ENCODE measurements at regions not wholly inside any gene's neighbourhood (a gene's known extent, or its start where the extent isn't known, plus 50 kb on each side); places are given as distances from the start of the nearest gene placed in this dataset.

DNA sequence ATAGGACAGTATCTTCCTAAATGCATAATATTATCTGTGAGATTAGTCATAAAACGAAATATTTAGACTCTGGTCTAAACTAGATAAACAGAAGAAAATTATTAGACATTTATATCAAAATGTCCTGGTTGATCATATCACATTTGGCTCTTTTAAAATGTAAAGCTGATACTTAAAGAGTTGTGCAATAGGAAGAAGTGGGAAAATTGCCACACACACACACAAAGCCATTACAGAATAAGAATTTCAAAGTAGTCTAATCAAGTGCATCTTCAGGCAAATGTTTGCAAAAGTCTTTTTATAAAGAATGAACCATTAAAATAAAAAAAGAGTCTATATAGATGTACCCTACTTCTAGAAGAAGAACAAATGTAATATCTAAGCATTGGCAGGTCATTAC, 301.7 kb downstream of the KIF2B start:
- Mint-ChIP-seq H3K27ac (ENCODE audit: unreplicated experiment) (no peak overlapping the region), H3K9me3 (ENCODE audit: unreplicated experiment) (peaks cover 44% of the 10 kb centered on the region), H3K36me3 (ENCODE audit: insufficient read depth, unreplicated experiment) (no peaks in the 10 kb centered on the region), H3K27me3 (ENCODE audit: insufficient read depth, unreplicated experiment) (no peaks in the 10 kb centered on the region), H3K4me3 (ENCODE audit: unreplicated experiment) (no peak overlapping the region), H3K4me1 (ENCODE audit: low read depth, unreplicated experiment) (no peaks in the 10 kb centered on the region)
- Histone ChIP-seq H3K36me3 (ENCODE audit: control insufficient read depth, insufficient read depth, low read length) (no peaks in the 10 kb centered on the region), H3K4me1 (no peaks in the 10 kb centered on the region), H3K27me3 (replicated peaks; ENCODE audit: control insufficient read depth, insufficient read depth, low read length) (no peaks in the 10 kb centered on the region), H3K9me3 (no peaks in the 10 kb centered on the region), H3K4me3 (ENCODE audit: low read depth, low read length) (no peak overlapping the region)
- intact Hi-C loops (cut with micrococcal nuclease; ENCODE audit: unreplicated experiment): no loop called here
- ChIA-PET CTCF (no interaction called here), POLR2A (no interaction called here)
- DNase-seq: no peak
- no TSS peak for BruUV-seq (replicated peaks)
- TF ChIP-seq, protein P1, sequence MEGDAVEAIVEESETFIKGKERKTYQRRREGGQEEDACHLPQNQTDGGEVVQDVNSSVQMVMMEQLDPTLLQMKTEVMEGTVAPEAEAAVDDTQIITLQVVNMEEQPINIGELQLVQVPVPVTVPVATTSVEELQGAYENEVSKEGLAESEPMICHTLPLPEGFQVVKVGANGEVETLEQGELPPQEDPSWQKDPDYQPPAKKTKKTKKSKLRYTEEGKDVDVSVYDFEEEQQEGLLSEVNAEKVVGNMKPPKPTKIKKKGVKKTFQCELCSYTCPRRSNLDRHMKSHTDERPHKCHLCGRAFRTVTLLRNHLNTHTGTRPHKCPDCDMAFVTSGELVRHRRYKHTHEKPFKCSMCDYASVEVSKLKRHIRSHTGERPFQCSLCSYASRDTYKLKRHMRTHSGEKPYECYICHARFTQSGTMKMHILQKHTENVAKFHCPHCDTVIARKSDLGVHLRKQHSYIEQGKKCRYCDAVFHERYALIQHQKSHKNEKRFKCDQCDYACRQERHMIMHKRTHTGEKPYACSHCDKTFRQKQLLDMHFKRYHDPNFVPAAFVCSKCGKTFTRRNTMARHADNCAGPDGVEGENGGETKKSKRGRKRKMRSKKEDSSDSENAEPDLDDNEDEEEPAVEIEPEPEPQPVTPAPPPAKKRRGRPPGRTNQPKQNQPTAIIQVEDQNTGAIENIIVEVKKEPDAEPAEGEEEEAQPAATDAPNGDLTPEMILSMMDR (IDR thresholded peaks at IDR 0.05; ENCODE audit: insufficient read depth in 1 of 2, low read depth in 1 of 2, low read length in 1 of 2, severe bottlenecking in 1 of 2, unreplicated experiment in 1 of 2): no peak

DNA sequence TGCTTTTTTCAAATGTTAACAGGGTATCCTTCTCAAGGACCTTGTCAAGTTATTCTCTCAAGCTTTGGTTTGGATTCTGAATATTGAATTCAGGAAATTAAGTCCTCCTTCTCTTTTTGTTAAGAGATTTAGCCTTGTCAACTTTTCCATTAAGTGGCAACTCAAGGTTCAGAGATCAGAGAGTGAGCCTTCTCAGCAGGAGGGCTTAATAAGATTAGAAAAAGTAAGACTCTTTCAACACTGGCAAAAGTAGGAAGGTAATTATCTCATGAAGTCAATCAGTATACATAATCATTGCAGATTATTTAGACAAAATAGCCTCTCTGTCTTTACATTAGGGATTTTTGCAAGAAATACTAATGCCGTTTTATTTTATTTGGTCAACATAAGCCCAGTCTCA, 330.7 kb downstream of the KIF2B start:
- ChIA-PET CTCF (no interaction called here), POLR2A (no interaction called here)
- H3K27ac Mint-ChIP-seq (ENCODE audit: unreplicated experiment): no peak overlapping the region
- no peaks in the 10 kb centered on the region for H3K27me3 ChIP-seq (replicated peaks; ENCODE audit: control insufficient read depth, insufficient read depth, low read length)
- TF ChIP-seq, protein P1 (IDR thresholded peaks at IDR 0.05; ENCODE audit: insufficient read depth in 1 of 2, low read depth in 1 of 2, low read length in 1 of 2, severe bottlenecking in 1 of 2, unreplicated experiment in 1 of 2): no peak
- H3K36me3 Mint-ChIP-seq (ENCODE audit: insufficient read depth, unreplicated experiment): no peaks in the 10 kb centered on the region
- BruUV-seq (replicated peaks): no TSS peak
- no peaks in the 10 kb centered on the region for H3K4me1 Mint-ChIP-seq (ENCODE audit: low read depth, unreplicated experiment)
- peaks cover 16% of the 10 kb centered on the region for H3K27me3 Mint-ChIP-seq (ENCODE audit: insufficient read depth, unreplicated experiment)
- H3K4me1 ChIP-seq: no peaks in the 10 kb centered on the region
- no peak overlapping the region for H3K4me3 ChIP-seq (ENCODE audit: low read depth, low read length)
- no peak for DNase-seq
- no peak overlapping the region for H3K4me3 Mint-ChIP-seq (ENCODE audit: unreplicated experiment)
- H3K9me3 Mint-ChIP-seq (ENCODE audit: unreplicated experiment): no peaks in the 10 kb centered on the region
- H3K36me3 ChIP-seq (ENCODE audit: control insufficient read depth, insufficient read depth, low read length): no peaks in the 10 kb centered on the region
- intact Hi-C loops (cut with micrococcal nuclease; ENCODE audit: unreplicated experiment): no loop called here
- H3K9me3 ChIP-seq: no peaks in the 10 kb centered on the region

DNA sequence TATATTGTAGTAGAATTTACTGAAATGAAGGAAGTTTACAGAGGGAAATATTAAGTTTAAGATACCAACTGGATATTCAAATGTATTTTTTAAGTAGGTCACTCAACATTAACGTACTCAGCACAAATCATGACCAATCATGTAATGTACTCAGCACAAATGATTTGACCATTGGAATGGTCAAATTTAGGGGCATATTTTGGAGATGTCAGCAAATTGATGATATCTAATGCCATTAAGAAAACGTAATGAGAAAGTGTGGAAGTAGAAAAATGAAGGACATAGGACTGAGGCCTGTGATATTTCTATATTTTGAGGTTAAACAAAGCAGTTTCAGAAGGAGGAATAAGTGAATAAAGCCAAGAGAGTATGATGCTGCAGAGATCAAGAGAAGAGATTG, 334.8 kb downstream of the KIF2B start:
- Mint-ChIP-seq H3K9me3 (ENCODE audit: unreplicated experiment) (no peaks in the 10 kb centered on the region), H3K4me1 (ENCODE audit: low read depth, unreplicated experiment) (no peaks in the 10 kb centered on the region), H3K4me3 (ENCODE audit: unreplicated experiment) (no peak overlapping the region), H3K27me3 (ENCODE audit: insufficient read depth, unreplicated experiment) (peaks cover 12% of the 10 kb centered on the region), H3K36me3 (ENCODE audit: insufficient read depth, unreplicated experiment) (no peaks in the 10 kb centered on the region), H3K27ac (ENCODE audit: unreplicated experiment) (no peak overlapping the region)
- TF ChIP-seq, protein P1 (IDR thresholded peaks at IDR 0.05; ENCODE audit: insufficient read depth in 1 of 2, low read depth in 1 of 2, low read length in 1 of 2, severe bottlenecking in 1 of 2, unreplicated experiment in 1 of 2): no peak
- Histone ChIP-seq H3K4me1 (no peaks in the 10 kb centered on the region), H3K9me3 (no peaks in the 10 kb centered on the region), H3K27me3 (replicated peaks; ENCODE audit: control insufficient read depth, insufficient read depth, low read length) (no peaks in the 10 kb centered on the region), H3K4me3 (ENCODE audit: low read depth, low read length) (no peak overlapping the region), H3K36me3 (ENCODE audit: control insufficient read depth, insufficient read depth, low read length) (no peaks in the 10 kb centered on the region)
- ChIA-PET CTCF (no interaction called here), POLR2A (no interaction called here)
- no TSS peak for BruUV-seq (replicated peaks)
- intact Hi-C loops (cut with micrococcal nuclease; ENCODE audit: unreplicated experiment): no loop called here
- no peak for DNase-seq
